Adrenal gland (tissue), 5 donors: ENCODE measurements at regions not wholly inside any gene's neighbourhood (a gene's known extent, or its start where the extent isn't known, plus 50 kb on each side); places are given as distances from the start of the nearest gene placed in this dataset.

Experiments
- CTCF ChIP-seq, 6 experiments: fragments of 450-650 bp in 4 of 6; fragments of 200-600 bp in 2 of 6; sonication (generic) in 1 of 6; IDR thresholded peaks; 1 replicate in 5 of 6; 2 replicates in 1 of 6; pipeline versions ENCODE4 v1.5.1 to v1.8.0; 2016 to 2021; ENCODE audit warnings: antibody characterized with exemption in 6 of 6, mild to moderate bottlenecking in 2 of 6, moderate library complexity in 1 of 6
- POLR2A ChIP-seq, 2 donors: fragments of 450-650 bp; IDR thresholded peaks; one replicate each; pipeline ENCODE4 v1.6.1; 2017; ENCODE audit warnings: antibody characterized with exemption in 2 of 2, mild to moderate bottlenecking in 2 of 2, moderate library complexity in 1 of 2
- donor health status: DM: no; HTN: no; CAD: no.

- TF ChIP-seq POLR2A (IDR thresholded peaks at IDR 0.05) (no peak), CTCF (IDR thresholded peaks at IDR 0.05) (no peak)
Observed at GRCh38 chr11:38305682-38306081, 1707.6 kb upstream of the RAG2 start.
